Astrocyte (in vitro differentiated cells and primary cell): ENCODE measurements at regions not wholly inside any gene's neighbourhood (a gene's known extent, or its start where the extent isn't known, plus 50 kb on each side); places are given as distances from the start of the nearest gene placed in this dataset.

Experiments used
- CTCF ChIP-seq: IDR thresholded peaks from 2 replicates; pipeline ENCODE4 v1.5.1; 2011; ENCODE audit warnings: low read depth, mild to moderate bottlenecking, inconsistent platforms, low read length, moderate library complexity; ENCODE audit not compliant: insufficient read depth
- EZH2 ChIP-seq: IDR thresholded peaks from 2 replicates; pipeline ENCODE4 v1.6.1; 2012; ENCODE audit warnings: mild to moderate bottlenecking, low read length, inconsistent platforms; ENCODE audit not compliant: insufficient read depth

GRCh38 chr9:103362986-103363385, 367.9 kb downstream of the CYLC2 start:
- TF ChIP-seq CTCF, result no peak
- no peak for TF ChIP-seq EZH2
